GM12878 (cell line): ENCODE measurements at regions not wholly inside any gene's neighbourhood (a gene's known extent, or its start where the extent isn't known, plus 50 kb on each side); places are given as distances from the start of the nearest gene placed in this dataset.

Experiments used
- ATAC-seq: fragments of 200-7000 bp; cut with Tn5 transposase; 3 replicates; pipeline ENCODE4 v1.9.1; 2020; ENCODE audit warnings: mild to moderate bottlenecking, moderate library complexity
- BruUV-seq: library from RNA; stranded (reverse); fragments of 400-500 nt; replicated peaks from 2 replicates; lab custom pipeline; 2021; lab: Mats Ljungman, UMichigan
- CTCF ChIA-PET: fragments of 300-600 bp; sonication (Branson Sonifier 250); formaldehyde crosslinking; extraction: SDS; loops from one replicate; lab custom pipeline; 2021; ENCODE audit warnings: inconsistent platforms; lab: Yijun Ruan, JAX
- POLR2A ChIA-PET: fragments of 350-600 bp; formaldehyde crosslinking; extraction: SDS; loops from one replicate; lab custom pipeline; 2021; ENCODE audit warnings: inconsistent platforms; lab: Charles Lee
- RAD21 ChIA-PET: fragments of 300-600 bp; sonication (Branson Sonifier 250); formaldehyde crosslinking; loops from one replicate; lab custom pipeline; 2023; ENCODE audit warnings: antibody characterized with exemption; ENCODE audit not compliant: unreplicated experiment; lab: Charles Lee
- SMC1A ChIA-PET: fragments of 300-600 bp; sonication (Branson Sonifier 250); formaldehyde crosslinking; loops from one replicate; lab custom pipeline; 2023; ENCODE audit not compliant: unreplicated experiment, uncharacterized antibody; lab: Charles Lee
- DNase-seq: peaks from one replicate; pipeline ENCODE4 v3.0.0-alpha.2; 2011; ENCODE audit warnings: low read depth, low spot score
- FAIRE-seq: peaks from 3 replicates; lab custom pipeline; 2011; peaks lifted over from hg19 to GRCh38; lab: Jason Lieb, UNC
- H2AFZ ChIP-seq: 2 replicates; pipeline ENCODE4 v1.6.0; 2011; ENCODE audit warnings: low read depth, low read length, control low read depth; ENCODE audit not compliant: control insufficient read depth
- H3K27ac ChIP-seq: 2 replicates; pipeline ENCODE4 v1.5.1; 2011; ENCODE audit warnings: control low read depth; ENCODE audit not compliant: control insufficient read depth, insufficient read depth
- H3K27me3 ChIP-seq, 2 experiments: replicated peaks in 1 of 2; 2 replicates each; pipeline versions ENCODE4 v1.6.0 to v1.6.1; 2011; ENCODE audit warnings: low read length in 1 of 2; ENCODE audit not compliant: control insufficient read depth in 2 of 2, insufficient read depth in 2 of 2
- H3K36me3 ChIP-seq, 2 experiments: 2 replicates each; pipeline ENCODE4 v1.5.1; 2011; ENCODE audit warnings: low read length in 1 of 2; ENCODE audit not compliant: control insufficient read depth in 2 of 2, insufficient read depth in 2 of 2
- H3K4me1 ChIP-seq: 2 replicates; pipeline ENCODE4 v1.6.1; 2011; ENCODE audit warnings: mild to moderate bottlenecking, low read length, moderate library complexity, mixed read lengths; ENCODE audit not compliant: control insufficient read depth, insufficient read depth
- H3K4me2 ChIP-seq: 2 replicates; pipeline ENCODE4 v1.6.0; 2011; ENCODE audit warnings: control low read depth; ENCODE audit not compliant: control insufficient read depth, insufficient read depth
- H3K4me3 ChIP-seq: fragments of 200-600 bp; sonication (generic); 2 replicates; pipeline ENCODE4 v1.5.1; 2016
- H3K79me2 ChIP-seq: 2 replicates; pipeline ENCODE4 v1.6.0; 2011; ENCODE audit warnings: low read length; ENCODE audit not compliant: control insufficient read depth, insufficient read depth
- H3K9ac ChIP-seq: 2 replicates; pipeline ENCODE4 v1.8.0; 2011; ENCODE audit warnings: low read length, control low read depth, mixed read lengths; ENCODE audit not compliant: control insufficient read depth, insufficient read depth
- H3K9me3 ChIP-seq: replicated peaks from 3 replicates; pipeline ENCODE4 v1.5.1; 2011; ENCODE audit warnings: mild to moderate bottlenecking, low read length; ENCODE audit not compliant: control insufficient read depth, insufficient read depth
- H4K20me1 ChIP-seq: 2 replicates; pipeline ENCODE4 v1.6.0; 2011; ENCODE audit not compliant: control insufficient read depth, insufficient read depth
- BCL11A ChIP-seq: IDR thresholded peaks from 2 replicates; pipeline ENCODE4 v1.6.1; 2011; ENCODE audit warnings: low read depth, low read length
- BHLHE40 ChIP-seq, 2 experiments: fragments of 450-650 bp in 1 of 2; IDR thresholded peaks; 2 replicates each; pipeline ENCODE4 v1.6.1; 2011 to 2017; ENCODE audit warnings: low read depth in 2 of 2, borderline replicate concordance in 1 of 2, improper control_type of control experiment in 1 of 2, low read length in 1 of 2, mild to moderate bottlenecking in 1 of 2
- EGR1 ChIP-seq, 2 experiments: IDR thresholded peaks; 1 replicate in 1 of 2; 2 replicates in 1 of 2; pipeline ENCODE4 v1.6.1; 2011 to 2012; ENCODE audit warnings: low read depth in 2 of 2, low read length in 2 of 2, borderline replicate concordance in 1 of 2, mild to moderate bottlenecking in 1 of 2, moderate library complexity in 1 of 2
- KAT2A ChIP-seq: conservative IDR thresholded peaks from 2 replicates; pipeline ENCODE4 v1.6.1; 2011; ENCODE audit warnings: low read depth, low read length; ENCODE audit not compliant: control insufficient read depth
- MXI1 ChIP-seq: fragments of 150-350 bp; IDR thresholded peaks from 2 replicates; pipeline ENCODE4 v1.6.1; 2011; ENCODE audit warnings: low read depth, mild to moderate bottlenecking, inconsistent platforms, low read length, improper control_type of control experiment
- MYC ChIP-seq: IDR thresholded peaks from 2 replicates; pipeline ENCODE4 v1.6.1; 2011; ENCODE audit warnings: mild to moderate bottlenecking, low read length, moderate library complexity, inconsistent platforms; ENCODE audit not compliant: insufficient read depth, insufficient replicate concordance, insufficient read length, severe bottlenecking
- PKNOX1 ChIP-seq: fragments of 450-650 bp; IDR thresholded peaks from 2 replicates; pipeline ENCODE4 v1.6.1; 2016; ENCODE audit warnings: mild to moderate bottlenecking
- PML ChIP-seq: IDR thresholded peaks from 2 replicates; pipeline ENCODE4 v1.6.1; 2012; ENCODE audit warnings: low read length, inconsistent platforms
- POLR2A ChIP-seq: IDR thresholded peaks from 2 replicates; pipeline ENCODE4 v1.6.1; 2011; ENCODE audit warnings: low read depth, mild to moderate bottlenecking, low read length
- SIN3A ChIP-seq: IDR thresholded peaks from 2 replicates; pipeline ENCODE4 v1.6.1; 2012; ENCODE audit warnings: low read depth, low read length, improper control_type of control experiment
- SMAD1 ChIP-seq: fragments of 450-650 bp; IDR thresholded peaks from 2 replicates; pipeline ENCODE4 v1.6.1; 2018; ENCODE audit warnings: mild to moderate bottlenecking, low read depth; ENCODE audit not compliant: partially characterized antibody
- STAT1 ChIP-seq: fragments of 450-650 bp; conservative IDR thresholded peaks from 2 replicates; pipeline ENCODE4 v1.6.1; 2014; ENCODE audit warnings: antibody characterized with exemption, mild to moderate bottlenecking
- SUPT20H ChIP-seq: IDR thresholded peaks from 2 replicates; pipeline ENCODE4 v1.6.1; 2011; ENCODE audit warnings: low read depth, mild to moderate bottlenecking, low read length, moderate library complexity, borderline replicate concordance; ENCODE audit not compliant: control insufficient read depth
- ZBTB11 ChIP-seq: fragments of 450-650 bp; formaldehyde crosslinking; IDR thresholded peaks from 2 replicates; pipeline ENCODE4 v1.5.0; 2022; ENCODE audit warnings: mild to moderate bottlenecking, missing genetic modification characterization
- ZNF217 ChIP-seq: fragments of 450-650 bp; IDR thresholded peaks from 2 replicates; pipeline ENCODE4 v1.6.1; 2017; ENCODE audit warnings: antibody characterized with exemption, mild to moderate bottlenecking
- WGBS: methylation state at CpG from one replicate; pipeline ENCODE4 v1.1.6; 2016; ENCODE audit warnings: low lambda C conversion rate; ENCODE audit not compliant: insufficient replicate concordance, insufficient coverage; ENCODE audit errors: missing lambda C conversion rate; 5-methylcytosine and 5-hydroxymethylcytosine counted together
- in situ Hi-C: fragments of 300-500 bp; cut with MboI; formaldehyde crosslinking; loops from 9 replicates; pipeline ENCODE4 v1.14.3; 2018; ENCODE audit warnings: mixed read lengths
- intact Hi-C: fragments of 100-400 bp; cut with micrococcal nuclease; formaldehyde crosslinking; loops from one replicate; pipeline ENCODE4 v1.14.2; 2022; ENCODE audit not compliant: unreplicated experiment
- TF ChIP-seq, protein P1 (sequence below): IDR thresholded peaks from 2 replicates; pipeline ENCODE4 v1.6.1; 2012; ENCODE audit warnings: low read depth, low read length, improper control_type of control experiment

DNA sequence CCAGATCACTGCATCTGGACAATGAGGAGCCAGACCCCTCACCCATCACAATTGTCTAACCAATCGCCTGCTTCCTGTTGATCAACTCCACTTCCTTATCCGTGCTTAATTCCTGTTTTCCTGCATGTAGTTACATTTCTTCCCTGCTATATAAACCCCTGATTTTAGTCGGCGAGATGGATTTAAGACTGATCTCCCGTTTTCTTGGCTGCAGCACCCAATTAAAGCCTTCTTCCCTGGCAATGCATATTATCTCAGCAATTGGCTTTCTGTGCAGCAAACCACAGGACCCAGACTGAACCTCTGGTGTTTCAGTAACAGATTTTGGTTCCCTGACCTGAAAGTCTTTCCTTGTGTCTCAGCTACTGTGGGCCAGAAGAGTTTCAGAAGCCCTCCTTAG, 272.3 kb downstream of the IPO8 start (continued):
- TF ChIP-seq ZBTB11 (CRISPR knock-in tag) (no peak), PML (no peak), SIN3A (no peak), PKNOX1 (no peak), BCL11A (no peak), MXI1 (no peak), EGR1 (IDR thresholded peaks at IDR 0.05; ENCODE audit: borderline replicate concordance in 1 of 2, low read depth in 2 of 2, low read length in 2 of 2) (no peak)
- TF ChIP-seq, protein P1, sequence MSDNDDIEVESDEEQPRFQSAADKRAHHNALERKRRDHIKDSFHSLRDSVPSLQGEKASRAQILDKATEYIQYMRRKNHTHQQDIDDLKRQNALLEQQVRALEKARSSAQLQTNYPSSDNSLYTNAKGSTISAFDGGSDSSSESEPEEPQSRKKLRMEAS = no peak
- TF ChIP-seq, all 136 proteins: peak for 0

- no peak for TF ChIP-seq BHLHE40 (IDR thresholded peaks at IDR 0.05; ENCODE audit: borderline replicate concordance in 1 of 2, low read depth in 2 of 2, low read length in 1 of 2)
- TF ChIP-seq MYC = no peak
- no peak for TF ChIP-seq POLR2A
- TF ChIP-seq ZBTB11 (CRISPR knock-in tag) = no peak
- TF ChIP-seq ZNF217 = no peak
- no peak for TF ChIP-seq KAT2A
- TF ChIP-seq SUPT20H = no peak
- no peak for TF ChIP-seq SMAD1
- no peak for TF ChIP-seq STAT1
- SMC1A ChIA-PET = no interaction called here
- no peak overlapping the region for H3K9ac ChIP-seq
- no peaks in the 10 kb centered on the region for H4K20me1 ChIP-seq
- no peaks in the 10 kb centered on the region for H3K36me3 ChIP-seq
- no peak overlapping the region for H3K4me3 ChIP-seq
- POLR2A ChIA-PET = no interaction called here
- H3K4me1 ChIP-seq = no peaks in the 10 kb centered on the region
- intact Hi-C loops = no loop called here
- no peak for FAIRE-seq
- no peak overlapping the region for H3K4me2 ChIP-seq
- BruUV-seq = no TSS peak
- ATAC-seq = no peak
- RAD21 ChIA-PET = no interaction called here
- H3K27me3 ChIP-seq = no peaks in the 10 kb centered on the region
- CTCF ChIA-PET = no interaction called here
- H2AFZ ChIP-seq = no peak overlapping the region
- no peaks in the 10 kb centered on the region for H3K79me2 ChIP-seq
- no peaks in the 10 kb centered on the region for H3K9me3 ChIP-seq
- no peak overlapping the region for H3K27ac ChIP-seq
- WGBS = 13% methylated on average over 1 of the region's 1 CpG
- DNase-seq = no peak
- in situ Hi-C loops = no loop called here
Observed at GRCh38 chr12:30422844-30423243, 272.8 kb downstream of the IPO8 start.
